ENCODE measurements at regions not wholly inside any gene's neighbourhood (a gene's known extent, or its start where the extent isn't known, plus 50 kb on each side); places are given as distances from the start of the nearest gene placed in this dataset.

- DNase-seq (ENCODE audit: low read depth in 2 of 2, low spot score in 1 of 2) = no peak
Measured at GRCh38 chr22:48327721-48328120, 1500.0 kb downstream of the BRD1 start.

- no peak for DNase-seq (ENCODE audit: low read depth in 2 of 2, low spot score in 1 of 2)
Measured at GRCh38 chr22:48323746-48324145, 1503.9 kb downstream of the BRD1 start.

- DNase-seq (ENCODE audit: low read depth in 2 of 2, low spot score in 1 of 2) = no peak
Measured at GRCh38 chr22:48322907-48323306, 1504.8 kb downstream of the BRD1 start.

- no peak for DNase-seq (ENCODE audit: low read depth in 2 of 2, low spot score in 1 of 2)
Measured at GRCh38 chr22:48321986-48322545, 1505.6 kb downstream of the BRD1 start.

- DNase-seq (ENCODE audit: low read depth in 2 of 2, low spot score in 1 of 2) = no peak
Measured at GRCh38 chr22:48320683-48321451, 1506.8 kb downstream of the BRD1 start.

GRCh38 chr22:48320048-48320682, 1507.5 kb downstream of the BRD1 start:
- DNase-seq (ENCODE audit: low read depth in 2 of 2, low spot score in 1 of 2) = no peak

GRCh38 chr22:48319321-48320047, 1508.2 kb downstream of the BRD1 start:
- DNase-seq (ENCODE audit: low read depth in 2 of 2, low spot score in 1 of 2) = no peak

- DNase-seq (ENCODE audit: low read depth in 2 of 2, low spot score in 1 of 2) = no peak
Measured at GRCh38 chr22:48318575-48319320, 1508.9 kb downstream of the BRD1 start.

- no peak for DNase-seq (ENCODE audit: low read depth in 2 of 2, low spot score in 1 of 2)
Measured at GRCh38 chr22:48318173-48318572, 1509.5 kb downstream of the BRD1 start.

- DNase-seq (ENCODE audit: low read depth in 2 of 2, low spot score in 1 of 2) = no peak
Measured at GRCh38 chr22:48316257-48317250, 1511.1 kb downstream of the BRD1 start.

GRCh38 chr22:48315439-48316256, 1512.0 kb downstream of the BRD1 start:
- DNase-seq (ENCODE audit: low read depth in 2 of 2, low spot score in 1 of 2) = no peak

GRCh38 chr22:48314073-48314472, 1513.6 kb downstream of the BRD1 start:
- no peak for DNase-seq (ENCODE audit: low read depth in 2 of 2, low spot score in 1 of 2)

- DNase-seq (ENCODE audit: low read depth in 2 of 2, low spot score in 1 of 2) = no peak
Measured at GRCh38 chr22:48313175-48313830, 1514.4 kb downstream of the BRD1 start.

- no peak for DNase-seq (ENCODE audit: low read depth in 2 of 2, low spot score in 1 of 2)
Measured at GRCh38 chr22:48310740-48311139, 1516.9 kb downstream of the BRD1 start.

GRCh38 chr22:48310289-48310688, 1517.4 kb downstream of the BRD1 start:
- DNase-seq (ENCODE audit: low read depth in 2 of 2, low spot score in 1 of 2) = no peak

GRCh38 chr22:48309836-48310235, 1517.8 kb downstream of the BRD1 start:
- no peak for DNase-seq (ENCODE audit: low read depth in 2 of 2, low spot score in 1 of 2)

- no peak for DNase-seq (ENCODE audit: low read depth in 2 of 2, low spot score in 1 of 2)
Measured at GRCh38 chr22:48309115-48309705, 1518.5 kb downstream of the BRD1 start.

- no peak for DNase-seq (ENCODE audit: low read depth in 2 of 2, low spot score in 1 of 2)
Measured at GRCh38 chr22:48307931-48308330, 1519.7 kb downstream of the BRD1 start.

All from stimulated activated CD8-positive, alpha-beta memory T cell treated with anti-CD3 and anti-CD28 coated beads, Interleukin-4, amount 100 ng/mL, for 4 hours (primary cell).